Colonic mucosa (tissue), 4 donors: ENCODE measurements at regions not wholly inside any gene's neighbourhood (a gene's known extent, or its start where the extent isn't known, plus 50 kb on each side); places are given as distances from the start of the nearest gene placed in this dataset.
"Not testable (repeated sequence)": the region's sequence is repeated elsewhere in the genome, so short reads cannot be mapped to it uniquely, and the experiment has no call there.

Experiments
- DNase-seq: peaks from one replicate; pipeline ENCODE4 v3.0.0-alpha.2; 2020
- H3K27ac ChIP-seq: fragments of 200-600 bp; one replicate; pipeline ENCODE4 v1.8.0; 2021
- H3K27me3 ChIP-seq: fragments of 200-600 bp; one replicate; pipeline ENCODE4 v1.8.0; 2021
- H3K36me3 ChIP-seq: fragments of 200-600 bp; one replicate; pipeline ENCODE4 v1.8.0; 2021
- H3K4me1 ChIP-seq: fragments of 200-600 bp; one replicate; pipeline ENCODE4 v1.8.0; 2021; ENCODE audit warnings: mild to moderate bottlenecking
- H3K4me3 ChIP-seq: fragments of 200-600 bp; one replicate; pipeline ENCODE4 v1.8.0; 2021
- H3K9ac ChIP-seq, 2 donors: one replicate each; pipeline ENCODE4 v1.7.0; 2013; ENCODE audit warnings: control low read depth in 2 of 2, low read depth in 2 of 2, low read length in 2 of 2
- H3K9me3 ChIP-seq: fragments of 200-600 bp; one replicate; pipeline ENCODE4 v1.8.0; 2021
- CTCF ChIP-seq: fragments of 200-600 bp; IDR thresholded peaks from one replicate; pipeline ENCODE4 v1.8.0; 2022; ENCODE audit warnings: antibody characterized with exemption, mild to moderate bottlenecking
- intact Hi-C: fragments of 100-400 bp; cut with DNase I; formaldehyde crosslinking; loops from one replicate; pipeline ENCODE4 v1.14.1; 2022
- donor health status: healthy.
- donor health status: DM: no; HTN: no; CAD: no.
- donor health status: DM: no; HTN: no; CAD: no.

DNA sequence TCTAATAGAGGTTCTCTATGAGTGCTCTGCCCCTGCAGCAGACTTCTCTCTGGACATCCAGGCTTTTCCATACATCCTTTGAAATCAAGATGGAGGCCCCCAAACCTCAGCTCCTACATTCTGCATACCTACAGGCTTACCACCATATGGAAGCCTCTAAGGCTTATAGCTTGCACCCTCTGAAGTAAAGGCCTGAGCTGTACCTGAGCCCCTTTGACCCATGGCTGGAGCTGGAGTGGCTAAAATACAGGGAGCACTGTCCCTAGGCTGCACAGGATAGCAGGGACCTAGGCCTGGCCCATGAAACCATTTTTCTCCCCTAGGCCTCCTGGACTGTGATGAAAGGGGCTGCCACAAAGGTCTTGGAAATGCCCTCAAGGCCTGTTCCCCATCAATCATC lies 1086.1 kb upstream of the MIR17HG start:
- Histone ChIP-seq H3K4me3 (no peak overlapping the region), H3K27ac (no peak overlapping the region), H3K4me1 (no peaks in the 10 kb centered on the region), H3K27me3 (no peaks in the 10 kb centered on the region), H3K36me3 (no peaks in the 10 kb centered on the region), H3K9me3 (no peaks in the 10 kb centered on the region), H3K9ac (no peak overlapping the region)
- no peak for TF ChIP-seq CTCF
- DNase-seq: no peak
- intact Hi-C loops: no loop called here

- TF ChIP-seq CTCF: no peak
- Histone ChIP-seq H3K27ac (no peak overlapping the region), H3K27me3 (no peaks in the 10 kb centered on the region), H3K9ac (no peak overlapping the region), H3K36me3 (no peaks in the 10 kb centered on the region), H3K4me3 (no peak overlapping the region), H3K9me3 (no peaks in the 10 kb centered on the region), H3K4me1 (no peaks in the 10 kb centered on the region)
- intact Hi-C loops: no loop called here
- DNase-seq: no peak
These were observed 1077.3 kb upstream of the MIR17HG start for GRCh38 chr13:90270226-90270625.

GRCh38 chr13:90272356-90272755 lies 1075.1 kb upstream of the MIR17HG start:
- H3K4me1 ChIP-seq: no peaks in the 10 kb centered on the region
- no peak for DNase-seq
- no peaks in the 10 kb centered on the region for H3K27me3 ChIP-seq
- no peak overlapping the region for H3K27ac ChIP-seq
- H3K36me3 ChIP-seq: no peaks in the 10 kb centered on the region
- intact Hi-C loops: no loop called here
- H3K9ac ChIP-seq: no peak overlapping the region
- H3K4me3 ChIP-seq: no peak overlapping the region
- no peaks in the 10 kb centered on the region for H3K9me3 ChIP-seq
- no peak for TF ChIP-seq CTCF

DNA sequence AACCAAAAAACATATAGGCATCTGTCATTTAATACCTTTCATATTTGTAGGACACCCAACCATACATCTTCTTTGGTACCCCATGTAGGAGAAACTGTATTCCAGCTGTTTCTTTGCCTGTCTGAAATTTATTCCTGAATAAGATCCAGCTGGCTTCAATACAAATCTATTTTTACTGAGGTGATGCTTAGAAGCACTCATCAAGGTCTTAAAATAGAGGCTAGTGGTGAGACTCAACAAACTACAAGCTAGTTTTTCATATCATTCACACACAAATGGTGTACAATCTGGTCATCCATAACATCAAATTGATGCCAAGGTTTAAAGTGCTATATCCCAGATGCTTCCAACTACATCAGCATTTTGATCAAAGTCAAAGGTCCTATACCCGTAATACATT lies 1071.3 kb upstream of the MIR17HG start:
- H3K36me3 ChIP-seq: no peaks in the 10 kb centered on the region
- no peak overlapping the region for H3K4me3 ChIP-seq
- H3K4me1 ChIP-seq: no peaks in the 10 kb centered on the region
- TF ChIP-seq CTCF: no peak
- no peaks in the 10 kb centered on the region for H3K27me3 ChIP-seq
- H3K27ac ChIP-seq: no peak overlapping the region
- intact Hi-C loops: no loop called here
- H3K9me3 ChIP-seq: no peaks in the 10 kb centered on the region
- H3K9ac ChIP-seq: no peak overlapping the region
- no peak for DNase-seq

- DNase-seq: not testable (repeated sequence)
These were observed 1069.3 kb upstream of the MIR17HG start for GRCh38 chr13:90278231-90278630.

GRCh38 chr13:90281709-90282108 lies 1065.8 kb upstream of the MIR17HG start:
- intact Hi-C loops: no loop called here
- H3K4me1 ChIP-seq: no peaks in the 10 kb centered on the region
- TF ChIP-seq CTCF: no peak
- H3K9me3 ChIP-seq: no peaks in the 10 kb centered on the region
- H3K9ac ChIP-seq: no peak overlapping the region
- no peaks in the 10 kb centered on the region for H3K27me3 ChIP-seq
- no peak overlapping the region for H3K27ac ChIP-seq
- DNase-seq: no peak
- no peak overlapping the region for H3K4me3 ChIP-seq
- no peaks in the 10 kb centered on the region for H3K36me3 ChIP-seq

More at GRCh38 chr13:90278231-90278630, 1069.3 kb upstream of the MIR17HG start:
- intact Hi-C loops, H3K9ac ChIP-seq, H3K27me3 ChIP-seq, H3K4me3 ChIP-seq, H3K4me1 ChIP-seq, H3K9me3 ChIP-seq, H3K27ac ChIP-seq, H3K36me3 ChIP-seq: not testable (repeated sequence)
